ENCODE measurements at regions not wholly inside any gene's neighbourhood (a gene's known extent, or its start where the extent isn't known, plus 50 kb on each side); places are given as distances from the start of the nearest gene placed in this dataset.

DNA sequence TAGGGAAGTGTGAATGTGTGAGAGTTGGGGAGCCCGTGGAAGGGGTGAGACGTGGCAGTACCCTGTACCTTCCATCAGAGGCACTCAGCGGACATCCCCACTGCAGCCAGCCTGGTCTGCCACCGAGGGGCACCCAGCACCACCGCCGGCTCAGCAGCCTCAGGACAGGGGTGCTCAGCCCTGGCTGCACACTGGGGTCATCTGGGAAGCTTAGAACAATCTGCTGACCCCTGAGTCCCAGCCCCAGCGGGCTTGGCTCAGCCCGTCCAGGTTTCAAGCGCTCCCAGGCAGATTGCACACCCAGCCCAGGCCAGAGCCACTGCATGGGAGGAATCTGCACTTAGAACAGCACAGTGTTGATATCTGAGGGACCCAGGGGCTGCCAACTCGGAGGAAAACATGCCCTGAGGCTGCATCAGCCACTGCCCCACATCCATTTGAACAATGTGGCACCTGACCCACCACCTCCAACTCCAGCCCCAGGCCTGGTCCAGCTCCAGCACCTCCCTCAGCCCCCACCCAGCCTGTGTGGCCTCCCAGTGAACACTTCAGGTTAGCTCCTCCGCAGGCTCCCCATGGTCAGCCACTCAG lies 147.1 kb upstream of the OTOS start:
- no peak for DNase-seq

DNA sequence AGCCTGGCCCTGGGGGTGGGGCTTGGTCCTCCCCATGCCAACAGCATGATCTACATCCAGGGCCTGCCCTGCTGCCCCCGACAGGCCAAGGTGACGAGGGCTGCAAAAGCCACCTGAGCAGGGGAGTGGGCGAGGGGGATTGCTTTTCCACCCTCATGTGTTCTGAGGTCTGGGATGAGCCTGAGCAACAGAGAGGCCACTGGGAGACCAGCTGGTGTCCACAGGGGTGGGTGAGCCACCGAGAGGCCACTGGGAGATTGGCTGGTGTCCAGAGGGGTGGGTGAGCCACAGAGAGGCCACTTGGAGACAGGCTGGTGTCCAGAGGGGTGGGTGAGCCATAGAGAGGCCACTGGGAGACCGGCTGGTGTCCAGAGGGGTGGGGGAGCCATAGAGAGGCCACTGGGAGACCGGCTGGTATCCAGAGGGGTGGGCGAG lies 147.4 kb upstream of the GPC1 start:
- DNase-seq = no peak

DNA sequence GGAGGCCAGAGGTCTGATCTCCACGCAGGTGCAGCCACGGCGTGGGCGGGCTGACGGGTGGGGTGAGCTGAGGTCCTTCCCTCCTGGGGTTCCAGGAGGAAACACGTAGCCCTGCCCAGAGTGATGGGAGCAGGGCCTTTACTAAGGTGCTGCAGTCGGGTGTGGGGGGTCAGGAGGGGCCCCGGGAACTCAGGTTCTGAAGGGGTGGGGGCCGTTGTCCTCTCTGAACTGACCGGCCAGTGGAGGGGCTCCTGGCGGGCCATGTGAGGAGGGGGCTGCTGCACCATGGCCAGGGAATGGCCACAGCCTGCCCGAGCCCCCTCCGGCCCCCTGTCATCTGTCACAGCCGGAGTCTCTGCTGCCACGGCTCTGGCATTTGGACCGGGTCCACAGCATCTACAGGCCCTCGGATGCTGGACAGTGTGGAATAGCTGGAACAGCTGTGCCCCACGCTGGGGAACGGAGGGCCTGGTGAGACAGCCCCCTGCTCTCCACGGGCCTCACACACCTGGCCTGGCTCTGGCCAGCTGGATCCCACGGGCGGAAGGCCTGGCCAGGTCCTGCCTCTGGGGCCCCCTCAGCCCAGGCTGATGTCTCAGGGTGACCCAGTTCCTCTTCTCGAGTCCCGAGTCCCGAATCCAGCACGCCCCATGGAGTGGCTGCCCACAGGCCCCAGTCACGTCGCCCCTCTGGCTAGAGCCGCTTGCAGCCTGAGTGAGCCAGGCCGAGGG lies 145.6 kb upstream of the GPC1 start:
- no peak for DNase-seq

DNA sequence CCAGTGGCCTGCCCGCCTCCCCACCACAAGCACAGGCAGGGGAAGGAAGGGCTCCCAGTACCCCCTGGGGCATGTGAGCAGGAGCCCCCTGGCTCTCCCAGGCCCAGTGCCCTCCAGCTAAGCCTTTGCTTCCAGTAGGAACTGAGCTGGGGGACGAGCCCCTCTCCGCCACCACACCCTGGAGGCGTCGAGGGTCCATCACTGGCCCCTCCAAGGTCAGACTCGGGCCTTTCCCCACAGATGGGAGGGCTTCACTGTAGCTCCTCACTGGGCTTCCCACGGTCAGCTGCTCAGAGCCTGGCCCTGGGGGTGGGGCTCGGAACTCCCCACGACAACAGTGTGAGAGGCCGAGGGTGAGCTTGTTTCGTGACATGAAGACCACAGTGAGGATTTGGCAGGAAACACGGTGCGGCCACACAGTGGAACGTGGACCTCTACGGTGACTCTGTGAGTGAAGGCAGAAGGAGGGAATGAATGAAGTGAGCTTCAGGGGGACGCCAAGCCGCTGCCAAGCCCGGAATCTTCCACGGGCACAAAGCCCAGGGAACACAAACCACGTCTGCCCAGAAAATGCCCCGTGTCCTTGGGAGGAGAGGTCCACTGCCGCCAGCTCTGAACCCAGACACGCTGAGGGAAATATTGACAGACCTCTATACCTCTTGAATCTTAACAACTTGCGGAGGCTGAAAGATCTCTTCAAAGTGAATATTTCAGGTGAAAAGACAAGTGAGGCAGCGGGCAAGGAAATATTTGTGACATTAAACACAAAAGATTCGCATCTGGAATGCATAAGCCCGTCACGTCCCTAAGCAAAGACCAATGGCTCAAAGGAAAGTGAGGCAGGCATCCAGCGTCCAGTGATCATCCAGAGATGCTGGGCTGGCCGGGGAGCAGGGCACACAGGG lies 144.8 kb upstream of the GPC1 start:
- DNase-seq = no peak

DNA sequence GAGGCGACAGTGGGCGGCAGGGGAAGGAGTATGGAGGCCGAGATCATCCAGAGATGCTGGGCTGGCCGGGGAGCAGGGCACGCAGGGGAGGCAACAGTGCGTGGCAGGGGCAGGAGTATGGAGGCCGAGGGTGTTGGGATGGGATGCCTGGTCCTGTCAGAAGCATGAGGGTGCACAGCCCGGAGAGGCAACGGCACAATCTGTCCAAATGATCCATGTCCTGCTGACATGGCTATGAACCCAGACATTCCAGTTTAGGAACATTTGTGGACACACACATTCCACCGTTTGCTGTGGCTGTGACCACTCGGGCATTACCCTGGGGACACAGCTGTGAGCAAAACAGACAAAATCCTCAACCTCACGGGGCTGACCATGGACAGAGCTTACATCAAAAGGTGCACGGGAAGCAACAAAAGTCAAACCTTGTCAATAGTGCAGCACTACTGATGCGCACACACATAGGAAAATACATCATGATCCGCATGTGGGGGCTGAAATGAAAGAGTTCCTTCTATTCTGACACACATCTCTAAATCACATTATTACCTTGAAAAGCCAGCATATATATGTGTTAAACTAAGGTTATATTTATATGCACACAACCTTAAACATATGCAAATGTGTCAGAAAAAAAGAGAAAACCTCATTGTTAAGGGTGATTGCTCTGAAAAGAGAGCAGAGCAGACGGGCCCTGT lies 144.0 kb upstream of the GPC1 start:
- DNase-seq = no peak

DNA sequence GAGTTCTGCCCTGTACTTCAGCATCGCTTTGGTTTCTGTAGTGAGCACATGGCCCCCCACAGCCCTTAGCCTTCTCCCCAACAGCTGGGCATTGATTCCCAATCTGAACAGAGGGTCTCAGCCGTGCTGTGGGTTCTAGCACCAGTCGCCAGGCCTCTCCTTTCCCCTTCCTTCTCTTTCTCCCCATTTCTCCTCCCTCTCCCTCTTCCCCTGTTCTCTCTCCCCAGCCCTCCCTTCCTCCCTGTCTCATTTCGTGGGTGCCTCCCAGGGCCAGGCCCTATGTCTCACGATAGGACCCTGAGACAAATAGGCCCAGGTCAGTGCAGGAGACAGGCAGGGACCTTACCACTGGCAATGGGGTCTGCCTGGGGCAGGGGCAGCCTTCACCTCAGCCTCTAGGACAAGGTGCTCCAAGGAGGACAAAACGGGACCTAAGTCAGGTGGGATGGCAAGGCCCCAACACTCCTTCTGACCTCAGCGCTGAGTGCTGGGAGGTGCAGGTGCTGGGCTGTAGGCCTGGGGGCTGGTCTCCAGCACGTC lies 143.4 kb upstream of the GPC1 start:
- DNase-seq = no peak

DNA sequence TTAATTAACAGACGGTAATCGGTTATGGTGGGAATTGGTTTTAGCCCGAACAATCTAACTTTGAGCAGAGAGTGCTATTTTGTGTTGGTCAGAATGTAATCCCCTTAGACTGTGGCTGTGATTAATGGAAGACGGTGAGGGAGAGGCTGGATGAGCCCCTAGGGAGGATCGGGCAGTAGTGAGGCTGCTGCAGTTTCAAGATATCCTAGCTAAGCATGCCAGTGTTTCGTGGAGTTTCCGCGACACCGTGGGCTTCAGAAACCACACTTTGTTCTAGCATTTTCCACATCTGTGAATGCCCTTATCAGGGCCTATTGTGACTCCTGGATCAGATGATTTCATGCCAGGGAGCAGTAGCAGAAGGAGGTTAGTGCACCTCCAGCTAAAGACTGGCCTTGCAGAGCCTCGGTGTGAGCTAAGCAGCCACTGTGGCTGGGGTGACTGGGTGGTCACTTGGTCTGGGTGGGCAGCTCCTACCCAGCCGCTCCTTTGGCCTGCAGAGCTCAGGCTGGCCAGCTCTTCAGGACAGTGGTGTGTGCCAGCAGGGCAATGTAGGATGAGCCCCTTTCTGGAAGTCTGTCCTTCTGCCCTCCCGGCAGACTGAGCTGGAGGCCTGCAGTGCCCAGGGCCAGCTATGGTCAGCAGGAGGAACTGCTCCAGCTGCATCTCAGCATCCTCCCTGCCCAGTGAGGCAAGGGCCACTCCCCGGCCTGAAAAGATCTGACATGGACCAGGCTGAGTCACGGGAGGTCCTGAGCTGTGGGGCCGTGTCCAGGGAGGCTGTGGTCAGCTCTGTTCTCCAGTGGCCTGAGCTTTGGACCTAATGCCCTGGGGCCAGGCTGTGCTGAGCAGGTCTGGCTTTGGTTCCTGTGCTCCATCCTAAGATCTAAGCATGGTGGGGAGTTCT lies 142.6 kb upstream of the GPC1 start:
- no peak for DNase-seq

DNA sequence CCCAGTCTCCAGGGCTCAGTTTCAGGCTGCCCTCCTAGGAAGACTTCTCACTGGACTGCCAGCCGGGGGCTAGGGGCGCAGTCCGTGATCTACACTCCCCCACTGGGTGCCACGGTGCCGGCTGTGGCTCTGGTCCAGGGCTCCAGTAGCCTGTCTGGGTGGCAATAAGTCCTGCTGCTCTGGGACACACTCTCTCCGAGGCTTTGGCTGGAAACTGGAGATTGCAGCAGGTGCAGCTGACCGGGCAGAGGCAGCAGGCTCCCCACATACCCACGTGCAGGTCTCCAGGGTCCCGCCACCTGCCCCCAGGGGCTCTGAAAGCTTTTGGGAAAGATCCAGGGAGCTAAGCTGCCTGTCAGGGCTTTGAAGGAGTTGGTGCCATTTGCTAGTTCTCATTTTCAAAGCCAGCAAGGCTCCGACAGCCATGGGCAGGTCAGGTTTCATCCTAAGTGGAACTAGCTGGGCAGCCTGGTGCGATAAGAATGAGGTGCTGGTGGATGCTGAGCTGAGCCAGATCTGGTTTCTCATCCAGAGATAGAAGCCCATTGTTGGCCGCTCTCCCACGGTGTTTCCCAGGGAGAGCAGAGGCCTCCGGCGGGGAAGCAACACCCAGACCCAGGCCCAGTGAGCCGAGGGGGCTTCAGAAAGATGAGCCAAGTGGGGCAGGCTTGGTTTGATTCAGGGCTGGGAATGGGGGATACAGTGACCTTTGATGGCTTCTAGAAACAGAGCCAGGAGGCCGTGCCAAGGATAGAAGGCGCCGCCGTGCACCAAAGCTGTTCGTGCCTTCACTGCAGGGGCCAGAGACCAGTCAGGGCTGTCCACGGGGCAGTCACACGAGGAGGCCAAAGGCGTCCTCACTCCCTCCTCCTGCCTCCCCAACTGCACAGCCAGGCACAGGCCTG lies 141.7 kb upstream of the GPC1 start:
- no peak for DNase-seq

DNA sequence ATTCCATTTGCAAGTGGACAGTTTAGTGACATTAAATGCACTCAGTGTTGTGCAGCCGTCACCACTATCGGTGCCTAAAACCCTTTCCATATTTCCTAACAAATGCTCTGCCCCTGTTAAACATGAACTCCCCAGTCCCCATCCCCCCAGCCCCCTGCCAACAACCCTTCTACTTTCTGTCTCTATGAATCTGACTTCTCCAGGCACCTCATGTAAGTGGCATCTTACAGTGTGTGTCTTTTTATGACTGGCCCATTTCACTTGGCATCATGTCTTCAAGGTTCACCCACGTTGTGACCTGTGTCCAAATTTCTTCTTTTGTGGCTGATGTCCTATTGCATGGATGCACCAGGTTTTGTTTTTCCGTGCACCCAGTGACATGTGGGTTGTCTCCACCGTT lies 140.9 kb upstream of the GPC1 start:
- DNase-seq = no peak

DNA sequence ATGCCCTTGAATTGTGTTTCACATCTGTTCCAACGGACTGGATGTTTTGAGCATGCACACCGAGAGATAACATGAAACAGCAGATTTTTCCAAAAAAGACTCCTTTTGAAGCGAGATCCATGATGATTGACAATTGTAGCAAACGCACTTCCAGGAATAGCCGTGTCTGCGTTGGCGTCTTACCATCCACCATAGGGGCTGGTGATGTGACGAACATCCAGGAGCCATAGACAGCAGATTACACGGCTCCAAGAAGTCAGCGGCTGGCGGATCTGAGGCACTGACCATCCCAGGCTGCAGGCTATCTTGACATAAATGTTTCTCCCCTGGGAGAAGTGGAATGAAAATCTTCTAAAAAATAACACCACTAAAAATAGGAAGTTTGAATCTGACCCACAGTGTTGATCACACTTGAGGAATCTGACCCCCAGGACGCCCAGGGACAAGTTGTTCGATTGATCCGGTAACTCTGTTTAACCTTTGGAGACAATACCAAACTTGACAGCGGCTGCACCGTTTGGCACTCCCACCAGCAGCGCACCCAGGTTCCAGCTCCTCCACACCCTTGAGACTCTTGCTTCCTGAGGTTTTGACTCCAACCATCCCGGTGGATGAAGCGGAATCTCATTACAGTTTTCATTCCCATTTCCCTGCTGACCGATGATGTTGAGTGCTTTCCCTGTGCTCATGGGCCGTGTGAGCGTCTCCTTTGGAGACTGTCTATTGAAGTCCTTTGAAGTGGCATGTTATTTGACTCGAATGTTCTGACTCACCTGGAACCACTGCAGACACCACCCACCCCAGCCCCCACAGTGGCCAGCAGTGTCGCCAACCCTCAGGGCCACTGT lies 140.0 kb upstream of the GPC1 start:
- no peak for DNase-seq

DNA sequence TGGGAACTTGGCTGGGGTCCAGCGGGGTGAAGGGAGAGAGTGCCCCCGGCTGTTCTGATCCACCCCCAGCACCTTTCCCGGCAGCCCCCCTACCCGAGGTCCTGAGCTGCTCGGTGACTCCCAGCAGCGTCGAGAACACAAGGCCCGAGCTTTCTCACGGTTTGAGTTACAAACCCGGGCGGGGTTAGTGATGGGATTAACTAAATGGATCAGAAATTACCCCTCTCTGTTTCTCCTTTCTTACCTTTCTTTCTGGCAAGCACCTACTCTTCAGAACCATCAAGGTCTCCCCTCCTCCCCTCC lies 139.4 kb upstream of the GPC1 start:
- no peak for DNase-seq

DNA sequence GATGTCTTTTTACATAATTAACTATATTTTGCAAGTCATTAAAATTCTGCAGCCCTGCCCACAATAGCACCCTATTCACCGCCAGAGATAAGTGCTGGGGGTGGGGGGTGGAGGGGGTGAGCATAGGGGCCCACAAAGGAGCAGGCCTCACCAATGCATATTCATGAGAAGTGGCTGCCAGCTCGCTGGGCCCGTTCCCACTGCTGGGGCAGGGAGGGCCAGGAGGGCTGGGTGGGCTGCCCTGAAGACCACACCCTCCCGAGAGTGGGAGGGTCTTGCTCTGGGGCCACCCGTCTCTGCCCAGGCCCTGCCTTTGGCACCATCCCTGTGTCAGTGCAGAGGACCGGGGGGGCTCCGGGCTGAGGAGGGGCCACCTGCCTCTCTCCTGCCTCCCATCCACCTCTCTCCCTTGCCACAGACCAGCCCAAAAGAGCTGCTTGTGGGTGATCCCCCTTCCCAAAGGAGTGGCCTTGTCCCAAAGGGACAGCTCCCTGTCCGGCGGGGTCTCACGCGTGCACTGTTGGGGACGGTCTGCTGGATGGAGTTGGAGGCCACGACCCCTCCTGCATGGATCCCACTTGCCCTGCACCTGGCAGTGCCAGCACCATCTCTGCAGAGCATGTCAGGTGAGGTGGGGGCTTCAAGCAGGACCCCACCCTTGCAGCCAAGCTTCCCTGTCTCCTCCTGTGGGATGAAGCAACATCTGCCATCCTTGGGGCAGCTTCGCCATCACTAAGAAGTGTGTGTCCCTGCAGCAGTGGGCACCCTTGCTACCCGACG lies 138.8 kb upstream of the GPC1 start:
- DNase-seq = no peak

DNA sequence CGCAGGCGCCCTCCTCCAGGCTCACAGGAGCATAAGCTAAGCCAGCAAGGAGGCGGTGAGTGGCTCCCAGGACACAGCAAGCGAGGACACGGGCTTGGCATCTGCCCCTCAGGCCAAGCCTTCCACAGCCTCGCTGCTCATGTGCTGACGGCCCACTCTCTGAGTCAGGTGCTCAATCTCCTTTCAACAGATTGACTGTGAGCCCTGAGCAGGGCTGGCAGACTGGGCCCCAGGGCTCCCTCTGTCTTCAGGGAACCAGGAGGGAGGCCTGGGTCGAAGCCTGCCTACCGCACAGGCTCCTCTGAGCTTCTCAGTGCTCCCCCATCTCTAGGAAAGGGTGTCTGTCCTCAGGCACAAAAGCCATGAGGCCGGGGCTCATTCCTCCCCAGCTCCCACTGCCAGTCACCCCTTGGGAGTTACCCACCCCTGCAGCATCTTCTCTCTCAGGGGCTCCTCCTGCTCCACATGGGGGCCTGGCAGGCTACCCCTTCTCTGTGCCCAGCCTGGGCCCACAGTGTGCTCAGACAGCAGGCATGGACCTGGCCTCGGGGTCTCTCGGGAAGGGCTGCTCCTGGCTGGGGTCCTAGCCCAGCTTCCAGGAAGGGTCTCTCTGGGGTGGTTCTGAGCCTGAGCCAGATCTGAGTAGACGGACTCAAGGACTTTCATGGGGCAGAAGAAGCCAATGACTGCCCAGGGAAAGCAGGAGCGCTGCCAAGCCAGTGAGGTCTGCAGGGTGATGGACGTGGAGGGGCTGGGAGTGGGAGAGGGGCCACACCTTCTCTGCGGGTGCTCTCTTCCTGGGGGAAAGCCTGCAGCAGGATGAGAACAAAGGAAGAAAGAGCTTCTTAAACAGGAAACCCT lies 138.0 kb upstream of the GPC1 start:
- no peak for DNase-seq

DNA sequence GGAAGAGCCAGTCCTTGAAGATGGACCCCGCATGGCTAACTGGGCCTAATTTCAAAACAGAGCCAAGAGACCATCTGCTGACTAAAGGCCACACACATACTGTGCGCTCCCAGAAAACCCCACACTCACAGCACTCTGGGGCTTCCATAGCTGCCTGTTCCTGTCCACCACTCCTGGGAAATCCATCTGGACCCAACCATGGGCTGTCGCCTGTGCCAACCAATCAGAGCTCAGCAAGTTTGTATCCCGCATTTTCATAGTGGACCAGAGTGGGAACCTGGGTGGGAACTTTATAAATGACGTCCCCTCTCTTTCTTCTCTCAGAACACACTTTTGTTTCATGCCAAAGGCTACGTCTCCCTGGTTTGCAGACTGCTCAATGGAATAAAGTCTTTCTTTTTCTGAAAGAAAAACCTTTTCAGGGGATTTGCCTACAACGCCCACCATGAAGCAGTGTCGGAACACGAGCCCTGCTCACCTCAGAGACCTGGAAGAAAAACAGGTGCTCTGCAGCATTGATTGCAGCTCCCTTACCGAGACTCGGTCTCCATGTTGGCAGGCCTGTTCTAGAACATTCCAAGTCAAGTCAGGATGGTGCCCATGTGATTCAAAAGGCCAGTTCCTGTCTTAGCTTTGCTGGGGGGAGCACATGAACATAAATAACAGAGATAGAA lies 137.2 kb upstream of the GPC1 start:
- no peak for DNase-seq

DNA sequence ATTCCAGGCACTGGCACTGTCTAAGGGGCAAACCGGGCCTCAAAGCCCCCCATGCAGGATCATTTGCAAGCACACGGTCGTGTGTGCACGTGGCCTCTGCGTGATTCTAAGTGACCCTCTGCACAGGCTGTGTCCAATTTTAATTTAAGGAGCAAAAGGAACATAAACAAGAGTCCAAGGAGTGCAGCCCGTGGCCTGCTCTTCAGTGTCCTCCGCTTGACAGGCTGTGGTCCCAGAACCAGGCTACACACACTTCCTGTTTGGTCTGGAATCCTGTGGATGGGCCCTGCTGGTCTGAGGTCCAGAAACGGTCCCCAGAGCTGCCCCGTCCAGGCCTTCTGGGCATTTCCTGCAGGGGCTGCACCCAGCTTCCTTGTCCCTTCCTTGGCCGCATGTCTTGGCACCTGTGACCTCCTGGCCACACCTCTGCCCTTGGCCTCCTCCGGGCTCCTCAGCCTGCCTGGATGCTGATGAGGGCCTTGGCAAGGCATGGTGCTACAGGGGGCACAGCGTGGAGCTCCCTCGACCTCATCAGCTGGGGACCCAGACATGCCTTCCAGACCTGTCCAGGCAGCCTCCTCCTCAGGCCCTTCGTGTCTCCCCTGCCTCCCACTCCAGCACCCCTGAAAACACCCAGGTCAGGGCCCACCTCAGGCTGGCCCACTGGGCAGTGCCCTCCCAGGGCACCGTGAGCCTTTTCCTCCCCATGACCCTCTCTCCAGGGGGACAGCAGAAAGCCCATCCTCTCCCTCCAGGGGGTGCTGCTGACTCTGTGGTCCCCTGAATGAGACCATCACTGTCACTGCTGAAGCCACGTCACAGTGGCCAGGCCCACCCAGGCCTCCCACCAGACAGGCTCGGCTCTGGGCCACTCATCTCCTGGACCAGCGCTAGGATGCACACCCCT lies 136.4 kb upstream of the GPC1 start:
- no peak for DNase-seq

DNA sequence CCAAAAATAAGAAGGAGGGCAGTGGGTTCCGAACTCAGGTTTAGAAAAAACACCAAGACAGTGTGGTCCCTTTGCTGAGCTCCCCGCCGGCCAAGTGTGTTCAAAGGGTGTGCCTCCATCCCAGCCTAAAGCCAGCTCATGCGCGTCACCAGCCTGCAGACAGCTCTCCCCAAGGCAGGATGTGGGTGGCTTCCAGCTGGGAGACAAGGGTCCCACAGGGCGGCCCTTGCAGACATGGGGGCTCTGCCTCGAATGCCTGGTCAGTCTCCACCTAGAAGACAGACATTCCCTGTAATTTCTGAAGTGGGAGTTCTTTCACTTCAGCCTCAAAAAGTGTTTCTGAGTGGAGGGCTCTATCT lies 135.8 kb upstream of the GPC1 start:
- DNase-seq = no peak

All from kidney glomerular epithelial cell (primary cell).